IMR-90 (cell line): ENCODE measurements at regions not wholly inside any gene's neighbourhood (a gene's known extent, or its start where the extent isn't known, plus 50 kb on each side); places are given as distances from the start of the nearest gene placed in this dataset.

Experiments
- ATAC-seq: fragments of 200-7000 bp; cut with Tn5 transposase; 2 replicates; pipeline ENCODE4 v1.9.1; 2020; ENCODE audit warnings: low read depth, mild to moderate bottlenecking, moderate library complexity
- BruUV-seq: library from RNA; stranded (reverse); fragments of 400-500 nt; replicated peaks from 2 replicates; lab custom pipeline; 2021; lab: Mats Ljungman, UMichigan
- CTCF ChIA-PET: fragments of 300-600 bp; formaldehyde crosslinking; extraction: SDS; loops from one replicate; lab custom pipeline; 2021; ENCODE audit warnings: antibody characterized with exemption; lab: Yijun Ruan, JAX
- POLR2A ChIA-PET: fragments of 300-600 bp; sonication (Branson Sonifier 250); formaldehyde crosslinking; loops from one replicate; lab custom pipeline; 2022; ENCODE audit warnings: antibody characterized with exemption; ENCODE audit not compliant: unreplicated experiment; lab: Charles Lee
- DNase-seq: peaks from one replicate; pipeline ENCODE4 v3.0.0; 2013
- H2AFZ ChIP-seq: replicated peaks from 2 replicates; pipeline ENCODE3; 2013; ENCODE audit warnings: low read length, mild to moderate bottlenecking; ENCODE audit not compliant: poor library complexity
- H2AK5ac ChIP-seq: 2 replicates; pipeline ENCODE4 v1.6.1; 2013; ENCODE audit warnings: low read depth, low read length, inconsistent platforms
- H2AK9ac ChIP-seq: replicated peaks from 2 replicates; pipeline ENCODE3; 2013; ENCODE audit warnings: mild to moderate bottlenecking, low read depth, low read length, moderate library complexity; ENCODE audit not compliant: poor library complexity
- H2BK120ac ChIP-seq: 2 replicates; pipeline ENCODE4 v1.6.1; 2013; ENCODE audit warnings: low read depth, low read length, inconsistent platforms
- H2BK15ac ChIP-seq: 3 replicates; pipeline ENCODE4 v1.6.1; 2013; ENCODE audit warnings: low read depth, low read length, inconsistent platforms
- H2BK20ac ChIP-seq: 2 replicates; pipeline ENCODE4 v1.6.1; 2013; ENCODE audit warnings: low read depth, mild to moderate bottlenecking, inconsistent platforms, low read length, moderate library complexity
- H2BK5ac ChIP-seq: 2 replicates; pipeline ENCODE4 v1.6.1; 2013; ENCODE audit warnings: mild to moderate bottlenecking, low read depth, low read length, inconsistent platforms; ENCODE audit not compliant: poor library complexity, severe bottlenecking
- H3K14ac ChIP-seq: replicated peaks from 2 replicates; pipeline ENCODE4 v1.6.1; 2013; ENCODE audit warnings: low read depth, low read length, inconsistent platforms
- H3K18ac ChIP-seq: 2 replicates; pipeline ENCODE4 v1.6.1; 2013; ENCODE audit warnings: low read depth, low read length, control low read depth
- H3K23ac ChIP-seq: 2 replicates; pipeline ENCODE4 v1.6.1; 2013; ENCODE audit warnings: low read depth, low read length, inconsistent platforms
- H3K27ac ChIP-seq: 2 replicates; pipeline ENCODE4 v1.5.1; 2013; ENCODE audit warnings: mild to moderate bottlenecking, control low read depth, low read length; ENCODE audit not compliant: insufficient read depth
- H3K27me3 ChIP-seq: 2 replicates; pipeline ENCODE4 v1.6.1; 2013; ENCODE audit warnings: low read length; ENCODE audit not compliant: control insufficient read depth, insufficient read depth
- H3K36me3 ChIP-seq: 2 replicates; pipeline ENCODE4 v1.6.1; 2013; ENCODE audit warnings: low read length, mixed read lengths; ENCODE audit not compliant: control insufficient read depth, insufficient read depth
- H3K4ac ChIP-seq: 2 replicates; pipeline ENCODE4 v1.6.1; 2013; ENCODE audit warnings: low read depth, low read length, inconsistent platforms
- H3K4me1 ChIP-seq: 2 replicates; pipeline ENCODE4 v1.6.1; 2013; ENCODE audit warnings: low read length, mixed read lengths; ENCODE audit not compliant: control insufficient read depth, insufficient read depth
- H3K4me2 ChIP-seq: 2 replicates; pipeline ENCODE4 v1.6.1; 2013; ENCODE audit warnings: low read depth, mild to moderate bottlenecking, control low read depth, low read length, moderate library complexity
- H3K4me3 ChIP-seq: 2 replicates; pipeline ENCODE4 v1.5.1; 2013; ENCODE audit warnings: low read depth, mild to moderate bottlenecking, control low read depth, low read length, moderate library complexity; ENCODE audit not compliant: insufficient read depth
- H3K56ac ChIP-seq: 2 replicates; pipeline ENCODE4 v1.6.1; 2013; ENCODE audit warnings: low read length, inconsistent platforms; ENCODE audit not compliant: insufficient read depth; ENCODE audit errors: extremely low read depth
- H3K79me1 ChIP-seq, 2 experiments: 2 replicates each; pipeline ENCODE4 v1.6.1; 2013; ENCODE audit warnings: low read length in 2 of 2, inconsistent platforms in 1 of 2, low read depth in 1 of 2
- H3K9ac ChIP-seq: 2 replicates; pipeline ENCODE4 v1.6.1; 2013; ENCODE audit warnings: low read depth, low read length, control low read depth
- H3K9me1 ChIP-seq: 2 replicates; pipeline ENCODE4 v1.6.1; 2013; ENCODE audit warnings: low read length, inconsistent platforms; ENCODE audit not compliant: insufficient read depth
- H3K9me3 ChIP-seq: 2 replicates; pipeline ENCODE4 v1.6.1; 2013; ENCODE audit warnings: low read length; ENCODE audit not compliant: control insufficient read depth, insufficient read depth
- H4K20me1 ChIP-seq: 2 replicates; pipeline ENCODE4 v1.6.1; 2013; ENCODE audit warnings: low read length, inconsistent platforms; ENCODE audit not compliant: insufficient read depth
- H4K5ac ChIP-seq: 2 replicates; pipeline ENCODE4 v1.6.1; 2013; ENCODE audit warnings: mild to moderate bottlenecking, low read depth, low read length, control low read depth
- H4K8ac ChIP-seq, 2 experiments: 2 replicates each; pipeline ENCODE4 v1.6.1; 2013; ENCODE audit warnings: low read depth in 2 of 2, low read length in 2 of 2, control low read depth in 1 of 2, inconsistent platforms in 1 of 2
- H4K91ac ChIP-seq: 2 replicates; pipeline ENCODE4 v1.6.1; 2013; ENCODE audit warnings: low read depth, low read length, inconsistent platforms; ENCODE audit not compliant: insufficient read depth
- BHLHE40 ChIP-seq: fragments of 150-350 bp; IDR thresholded peaks from 2 replicates; pipeline ENCODE4 v1.6.1; 2016; ENCODE audit warnings: mild to moderate bottlenecking, low read depth, low read length
- CEBPB ChIP-seq: IDR thresholded peaks from 2 replicates; pipeline ENCODE4 v1.6.1; 2012; ENCODE audit warnings: low read depth, low read length, improper control_type of control experiment
- CTCF ChIP-seq: conservative IDR thresholded peaks from 2 replicates; pipeline ENCODE4 v1.5.1; 2012; ENCODE audit warnings: mild to moderate bottlenecking, low read depth, low read length, improper control_type of control experiment
- FOS ChIP-seq: fragments of 150-350 bp; IDR thresholded peaks from 2 replicates; pipeline ENCODE4 v1.6.1; 2016; ENCODE audit warnings: low read depth, low read length
- MAFK ChIP-seq: IDR thresholded peaks from 2 replicates; pipeline ENCODE4 v1.6.1; 2012; ENCODE audit warnings: low read depth, low read length, improper control_type of control experiment
- MAZ ChIP-seq: IDR thresholded peaks from 2 replicates; pipeline ENCODE4 v1.6.1; 2012; ENCODE audit warnings: low read depth, mild to moderate bottlenecking, low read length, improper control_type of control experiment, moderate library complexity, borderline replicate concordance
- MXI1 ChIP-seq: IDR thresholded peaks from 2 replicates; pipeline ENCODE4 v1.6.1; 2012; ENCODE audit warnings: low read depth, mild to moderate bottlenecking, low read length, moderate library complexity, borderline replicate concordance
- NFE2L2 ChIP-seq: fragments of 150-350 bp; IDR thresholded peaks from 2 replicates; pipeline ENCODE4 v1.6.1; 2016; ENCODE audit warnings: low read depth, mild to moderate bottlenecking, low read length
- POLR2A ChIP-seq: IDR thresholded peaks from 2 replicates; pipeline ENCODE4 v1.6.1; 2012; ENCODE audit warnings: mild to moderate bottlenecking, low read depth, low read length
- RCOR1 ChIP-seq: IDR thresholded peaks from 2 replicates; pipeline ENCODE4 v1.6.1; 2012; ENCODE audit warnings: mild to moderate bottlenecking, low read length, improper control_type of control experiment; ENCODE audit not compliant: insufficient replicate concordance
- RFX5 ChIP-seq: IDR thresholded peaks from 2 replicates; pipeline ENCODE4 v1.8.0; 2012; ENCODE audit warnings: low read depth, mild to moderate bottlenecking, low read length, moderate library complexity
- SMC3 ChIP-seq: fragments of 150-350 bp; IDR thresholded peaks from 2 replicates; pipeline ENCODE4 v1.6.1; 2016; ENCODE audit warnings: low read depth, mild to moderate bottlenecking, antibody characterized with exemption, low read length, moderate library complexity
- USF2 ChIP-seq: fragments of 150-350 bp; IDR thresholded peaks from 2 replicates; pipeline ENCODE4 v1.6.1; 2017; ENCODE audit warnings: mild to moderate bottlenecking, antibody characterized with exemption, low read length, low read depth
- dilution Hi-C: fragments of 300-500 bp; cut with HindIII; formaldehyde crosslinking; loops from one replicate; pipeline ENCODE4 v1.14.3; 2018; ENCODE audit warnings: low sequenced_read_pairs; ENCODE audit not compliant: unreplicated experiment
- in situ Hi-C: fragments of 300-500 bp; cut with MboI; formaldehyde crosslinking; loops from 3 replicates; pipeline ENCODE4 v1.14.3; 2019; ENCODE audit warnings: low sequenced_read_pairs, inconsistent platforms, mixed read lengths
- intact Hi-C: fragments of 100-400 bp; cut with micrococcal nuclease; formaldehyde crosslinking; loops from 2 replicates; pipeline ENCODE4 v1.10.0; 2022

- Histone ChIP-seq H3K79me1 (no peaks in the 10 kb centered on the region), H2BK120ac (no peak overlapping the region), H2AK9ac (no peak overlapping the region), H3K9me3 (no peaks in the 10 kb centered on the region), H3K4ac (no peak overlapping the region), H3K36me3 (no peaks in the 10 kb centered on the region), H3K9me1 (no peaks in the 10 kb centered on the region), H4K5ac (no peak overlapping the region), H2AK5ac (no peak overlapping the region), H3K14ac (no peak overlapping the region), H3K23ac (no peak overlapping the region), H4K8ac (no peak overlapping the region), H2AFZ (no peak overlapping the region), H2BK15ac (no peak overlapping the region), H3K18ac (no peak overlapping the region), H4K20me1 (no peaks in the 10 kb centered on the region), H3K27ac (no peak overlapping the region), H3K27me3 (no peaks in the 10 kb centered on the region), H3K4me3 (no peak overlapping the region), H4K91ac (no peak overlapping the region), H3K9ac (no peak overlapping the region), H3K4me2 (no peak overlapping the region), H2BK5ac (no peak overlapping the region), H3K4me1 (0 out of 2 replicates have a peak, but pooled peaks cover 2% of the 10 kb centered on the region), H3K56ac (no peak overlapping the region), H2BK20ac (no peak overlapping the region)
- DNase-seq (no peak), ATAC-seq (no peak)
- dilution Hi-C loops (no loop called here), intact Hi-C loops (no loop called here), in situ Hi-C loops (no loop called here)
- ChIA-PET CTCF (interaction anchor here (0.6 kb wide), 1 partner anchor 189 kb away, joined by 3 read pairs; no protein-coding TSS in a partner anchor), POLR2A (no interaction called here)
- no TSS peak for BruUV-seq
- no peak for TF ChIP-seq USF2
- no peak for TF ChIP-seq RCOR1
- TF ChIP-seq MAZ: no peak
- no peak for TF ChIP-seq MXI1
- no peak for TF ChIP-seq POLR2A
- TF ChIP-seq FOS: no peak
- TF ChIP-seq NFE2L2: no peak
- TF ChIP-seq SMC3: no peak
- TF ChIP-seq CTCF: no peak
- no peak for TF ChIP-seq BHLHE40
- TF ChIP-seq CEBPB: no peak
- no peak for TF ChIP-seq MAFK
- no peak for TF ChIP-seq RFX5
Measured at GRCh38 chr1:55531644-55532043, 316.5 kb upstream of the USP24 start.
